Transverse colon (tissue), 4 donors: ENCODE measurements at regions not wholly inside any gene's neighbourhood (a gene's known extent, or its start where the extent isn't known, plus 50 kb on each side); places are given as distances from the start of the nearest gene placed in this dataset.

ENCODE experiments used
- CTCF ChIP-seq, 5 experiments: fragments of 200-600 bp in 3 of 5; fragments of 450-650 bp in 2 of 5; sonication (generic) in 3 of 5; IDR thresholded peaks; 1 replicate in 2 of 5; 2 replicates in 3 of 5; pipeline ENCODE4 v1.5.1; 2016 to 2017; ENCODE audit warnings: antibody characterized with exemption in 5 of 5, inconsistent platforms in 3 of 5, mild to moderate bottlenecking in 2 of 5, moderate library complexity in 1 of 5
- EP300 ChIP-seq: sonication (generic); formaldehyde crosslinking; IDR thresholded peaks from one replicate; pipeline ENCODE4 v1.6.1; 2017; ENCODE audit warnings: antibody characterized with exemption, low read depth
- POLR2A ChIP-seq: fragments of 450-650 bp; IDR thresholded peaks from one replicate; pipeline ENCODE4 v1.6.1; 2016; ENCODE audit warnings: antibody characterized with exemption, mild to moderate bottlenecking, moderate library complexity
- POLR2AphosphoS5 ChIP-seq, 3 donors: sonication (generic); formaldehyde crosslinking; IDR thresholded peaks; one replicate each; pipeline ENCODE4 v1.6.1; 2016; ENCODE audit warnings: antibody characterized with exemption in 3 of 3

GRCh38 chr6:112863753-112864152 lies 516.6 kb downstream of the RFPL4B start:
- TF ChIP-seq CTCF (IDR thresholded peaks at IDR 0.05) (no peak), EP300 (no peak), POLR2A (no peak), POLR2AphosphoS5 (IDR thresholded peaks at IDR 0.05) (no peak)
